Cardiac muscle cell (in vitro differentiated cells and primary cell): ENCODE measurements at regions not wholly inside any gene's neighbourhood (a gene's known extent, or its start where the extent isn't known, plus 50 kb on each side); places are given as distances from the start of the nearest gene placed in this dataset.

Experiments used
- DNase-seq, 2 donors: peaks; one replicate each; pipeline versions ENCODE4 v3.0.0 to v3.0.0-alpha.2; 2010 to 2017; ENCODE audit warnings: low read depth in 1 of 2, low spot score in 1 of 2
- H3K27ac ChIP-seq: fragments of 200-600 bp; sonication (generic); 2 replicates; pipeline ENCODE4 v1.5.1; 2016
- H3K27me3 ChIP-seq: fragments of 200-600 bp; sonication (generic); 2 replicates; pipeline ENCODE4 v1.6.0; 2016; ENCODE audit warnings: control low read depth
- H3K36me3 ChIP-seq: fragments of 200-600 bp; sonication (generic); 2 replicates; pipeline ENCODE4 v1.5.1; 2016; ENCODE audit warnings: control low read depth
- H3K4me1 ChIP-seq: fragments of 200-600 bp; sonication (generic); 2 replicates; pipeline ENCODE4 v1.8.1; 2017; ENCODE audit warnings: low read depth, mild to moderate bottlenecking, mixed run types
- H3K4me3 ChIP-seq: fragments of 200-600 bp; sonication (generic); 2 replicates; pipeline ENCODE4 v1.5.1; 2016; ENCODE audit warnings: mild to moderate bottlenecking
- H3K9me3 ChIP-seq: fragments of 200-600 bp; sonication (generic); 2 replicates; pipeline ENCODE4 v1.5.1; 2017; ENCODE audit warnings: low read depth, mild to moderate bottlenecking, control low read depth
- CTCF ChIP-seq: IDR thresholded peaks from 2 replicates; pipeline ENCODE4 v1.5.1; 2012; ENCODE audit warnings: low read depth, mild to moderate bottlenecking, low read length

- no peak for DNase-seq
- Histone ChIP-seq H3K27me3 (no peaks in the 10 kb centered on the region), H3K4me1 (no peaks in the 10 kb centered on the region), H3K9me3 (no peaks in the 10 kb centered on the region), H3K4me3 (no peak overlapping the region), H3K27ac (no peak overlapping the region), H3K36me3 (no peaks in the 10 kb centered on the region)
- TF ChIP-seq CTCF = no peak
Measured at GRCh38 chr10:21207852-21208646, 310.9 kb upstream of the NEBL start.

GRCh38 chr10:21205328-21205727, 308.2 kb upstream of the NEBL start:
- no peaks in the 10 kb centered on the region for H3K4me1 ChIP-seq
- H3K9me3 ChIP-seq = no peaks in the 10 kb centered on the region
- no peak for DNase-seq
- H3K36me3 ChIP-seq = no peaks in the 10 kb centered on the region
- no peak overlapping the region for H3K27ac ChIP-seq
- no peak overlapping the region for H3K4me3 ChIP-seq
- H3K27me3 ChIP-seq = no peaks in the 10 kb centered on the region
- TF ChIP-seq CTCF = no peak

- no peak for TF ChIP-seq CTCF
- H3K4me1 ChIP-seq = no peaks in the 10 kb centered on the region
- no peak overlapping the region for H3K27ac ChIP-seq
- no peaks in the 10 kb centered on the region for H3K27me3 ChIP-seq
- no peak overlapping the region for H3K4me3 ChIP-seq
- no peaks in the 10 kb centered on the region for H3K36me3 ChIP-seq
- peak in 1 of 2 donors; percentile 59 for DNase-seq
- no peaks in the 10 kb centered on the region for H3K9me3 ChIP-seq
Measured at GRCh38 chr10:21203473-21204107, 306.5 kb upstream of the NEBL start.

GRCh38 chr10:21202776-21203462, 305.8 kb upstream of the NEBL start:
- Histone ChIP-seq H3K9me3 (no peaks in the 10 kb centered on the region), H3K27ac (no peak overlapping the region), H3K4me3 (no peak overlapping the region), H3K27me3 (no peaks in the 10 kb centered on the region), H3K36me3 (no peaks in the 10 kb centered on the region), H3K4me1 (no peaks in the 10 kb centered on the region)
- TF ChIP-seq CTCF = no peak
- peak in 1 of 2 donors; percentile 64 for DNase-seq

- H3K27ac ChIP-seq = no peak overlapping the region
- no peaks in the 10 kb centered on the region for H3K36me3 ChIP-seq
- DNase-seq = no peak
- H3K4me3 ChIP-seq = no peak overlapping the region
- TF ChIP-seq CTCF = no peak
- H3K27me3 ChIP-seq = no peaks in the 10 kb centered on the region
- H3K4me1 ChIP-seq = no peaks in the 10 kb centered on the region
- no peaks in the 10 kb centered on the region for H3K9me3 ChIP-seq
Measured at GRCh38 chr10:21199501-21199900, 302.4 kb upstream of the NEBL start.
